ENCODE measurements at regions not wholly inside any gene's neighbourhood (a gene's known extent, or its start where the extent isn't known, plus 50 kb on each side); places are given as distances from the start of the nearest gene placed in this dataset.
"Not testable (repeated sequence)": the region's sequence is repeated elsewhere in the genome, so short reads cannot be mapped to it uniquely, and the experiment has no call there.

GRCh38 chr9:87160148-87161102 is 213.1 kb upstream of the GAS1 start:
- DNase-seq: no peak

DNA sequence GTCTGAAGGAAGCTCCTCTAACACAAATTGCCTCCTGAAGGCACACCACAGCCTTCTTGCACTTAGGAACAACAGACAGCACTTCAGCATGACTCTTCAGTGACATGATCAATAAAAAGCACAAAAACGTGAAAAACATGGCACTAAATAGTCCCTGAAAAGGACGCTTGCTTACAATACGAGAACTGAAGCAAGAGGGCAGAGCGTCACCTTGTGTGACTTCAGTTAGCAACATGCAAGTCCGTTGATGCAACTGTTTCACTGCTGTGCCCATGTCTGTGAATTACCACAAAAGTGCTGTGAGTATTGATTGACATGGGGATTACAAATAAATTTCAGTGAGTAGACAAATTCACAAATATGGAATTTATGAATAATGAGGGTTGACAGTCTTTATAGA is 219.9 kb upstream of the GAS1 start:
- no peak for DNase-seq

DNA sequence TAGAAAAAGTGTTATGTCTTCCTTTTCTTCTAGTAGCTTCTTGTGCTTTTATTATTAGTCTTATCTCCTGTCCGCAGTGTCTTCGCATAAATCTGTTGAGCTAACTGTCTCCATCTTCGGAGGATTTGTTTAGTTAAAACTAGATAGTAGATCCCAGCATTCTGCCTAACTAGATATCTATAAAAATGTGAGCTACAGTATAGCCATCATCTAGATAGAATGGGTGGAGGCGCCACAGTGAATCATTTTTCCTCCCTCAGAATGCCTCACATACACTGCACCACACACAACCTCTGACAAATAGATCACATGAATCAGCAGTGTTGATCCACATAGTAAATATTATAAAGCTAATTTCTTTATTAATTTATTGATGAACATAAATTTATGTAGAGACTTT is 220.3 kb upstream of the GAS1 start:
- DNase-seq: no peak

DNA sequence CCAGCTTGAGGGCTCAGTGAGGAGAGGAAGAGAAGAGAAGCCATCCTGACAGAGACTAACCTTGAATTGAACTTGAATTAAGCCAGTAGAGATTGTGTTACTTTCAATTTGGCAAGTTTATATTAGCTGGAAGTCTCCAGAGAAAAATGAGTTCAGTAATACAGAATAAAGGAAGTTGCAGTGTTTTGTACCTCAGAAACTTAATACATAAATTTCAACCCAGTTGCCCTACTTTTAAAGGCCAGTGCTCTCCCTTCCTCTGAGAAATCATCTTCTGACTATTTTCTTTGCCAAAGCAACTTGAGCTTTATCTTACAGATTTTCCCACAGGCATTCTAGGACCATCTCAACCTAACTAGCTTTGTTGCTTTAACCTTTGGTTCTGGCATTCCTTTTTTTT is 231.0 kb upstream of the GAS1 start:
- DNase-seq: no peak

DNA sequence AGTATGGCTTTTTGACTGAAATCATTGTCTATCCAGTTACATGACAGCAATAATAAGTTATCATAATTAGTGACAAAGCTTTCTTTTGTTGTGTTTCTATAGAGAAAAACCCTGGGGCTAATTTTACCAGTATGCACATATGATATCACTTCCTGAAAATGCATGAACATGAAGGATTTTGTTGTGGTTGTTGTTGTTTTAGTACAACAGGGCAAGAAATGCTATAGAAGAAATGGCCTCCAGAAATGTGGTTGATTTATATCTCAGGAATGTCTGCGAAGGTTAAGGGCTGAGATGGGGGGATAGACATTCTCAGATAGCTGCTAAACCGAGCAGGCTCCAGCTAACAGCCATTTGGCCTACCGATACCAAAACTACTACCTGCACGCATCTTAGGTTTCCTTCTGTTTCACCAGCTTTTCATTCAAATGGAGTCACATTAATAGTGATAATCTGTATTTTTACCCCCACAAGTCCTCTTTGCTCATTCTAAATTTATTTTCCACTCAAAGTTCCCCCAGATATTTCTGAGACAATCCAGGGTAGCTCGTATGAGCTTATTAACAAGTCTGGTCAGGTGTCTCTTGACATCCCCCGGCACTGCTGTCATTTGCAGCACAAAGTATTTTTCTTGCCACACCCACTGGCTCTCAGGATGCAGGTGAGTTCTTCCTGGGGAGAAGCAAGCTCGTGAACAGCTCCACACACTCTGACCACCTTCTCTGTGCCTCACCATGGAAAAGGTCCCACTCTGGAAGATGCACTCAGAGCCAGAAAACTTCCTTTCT is 232.4 kb upstream of the GAS1 start:
- DNase-seq: no peak

DNA sequence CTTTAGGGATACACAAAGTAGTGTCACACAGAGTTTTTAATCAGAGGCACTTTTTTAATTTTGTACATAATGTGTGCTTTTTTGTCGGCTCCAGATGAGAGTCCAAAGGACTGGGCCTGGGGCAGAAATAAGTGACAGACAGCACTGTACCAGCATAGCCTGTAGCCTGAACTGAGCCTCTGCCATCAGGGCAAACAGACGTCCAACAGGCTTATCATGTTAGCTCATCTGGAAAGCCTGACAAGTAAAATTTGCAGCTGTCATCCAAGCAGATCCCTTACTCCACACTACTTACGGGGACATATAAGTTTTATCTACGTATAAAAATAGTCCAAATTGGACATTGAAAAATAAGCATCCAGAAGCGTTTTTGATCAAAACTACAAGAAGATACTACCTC is 233.1 kb upstream of the GAS1 start:
- no peak for DNase-seq

DNA sequence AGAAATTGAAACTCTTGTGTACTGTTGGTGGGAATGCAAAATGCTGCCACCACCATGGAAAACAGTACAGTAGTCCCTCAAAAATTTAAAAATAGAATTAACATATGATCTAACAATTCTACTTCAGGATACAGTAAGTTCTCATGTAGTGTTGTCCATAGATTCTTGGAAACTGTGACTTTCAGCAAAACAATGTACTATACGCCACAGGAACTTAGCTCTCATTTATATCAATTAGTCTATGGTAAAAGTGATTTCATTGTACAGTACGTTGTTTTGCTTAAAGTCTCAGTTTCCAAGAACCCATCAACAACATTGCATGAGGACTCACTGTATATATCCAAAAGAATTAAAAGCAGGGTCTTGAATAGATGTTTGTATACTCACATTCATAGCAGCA is 233.5 kb upstream of the GAS1 start:
- DNase-seq: no peak

DNA sequence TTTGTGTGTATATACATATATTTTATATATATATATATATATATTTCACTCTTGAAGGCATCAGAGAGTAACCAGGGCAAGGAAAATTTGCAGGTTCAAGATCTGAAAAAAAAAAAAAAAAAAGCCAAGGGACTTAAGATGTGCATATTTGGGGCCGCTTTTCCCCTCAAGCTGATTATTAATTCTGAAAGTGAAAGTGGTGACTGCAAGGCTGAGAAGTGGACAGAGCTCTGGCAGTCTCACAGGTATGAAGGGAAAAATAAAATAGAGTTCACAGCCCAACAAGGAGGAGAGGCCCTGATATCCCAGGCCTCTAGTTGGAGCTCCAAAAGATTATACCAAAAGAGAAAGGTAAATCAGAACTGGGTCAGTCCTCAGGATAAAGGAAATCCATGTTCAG is 234.4 kb upstream of the GAS1 start:
- DNase-seq: no peak

- DNase-seq: no peak
These were observed 237.8 kb upstream of the GAS1 start for GRCh38 chr9:87184956-87185642.

DNA sequence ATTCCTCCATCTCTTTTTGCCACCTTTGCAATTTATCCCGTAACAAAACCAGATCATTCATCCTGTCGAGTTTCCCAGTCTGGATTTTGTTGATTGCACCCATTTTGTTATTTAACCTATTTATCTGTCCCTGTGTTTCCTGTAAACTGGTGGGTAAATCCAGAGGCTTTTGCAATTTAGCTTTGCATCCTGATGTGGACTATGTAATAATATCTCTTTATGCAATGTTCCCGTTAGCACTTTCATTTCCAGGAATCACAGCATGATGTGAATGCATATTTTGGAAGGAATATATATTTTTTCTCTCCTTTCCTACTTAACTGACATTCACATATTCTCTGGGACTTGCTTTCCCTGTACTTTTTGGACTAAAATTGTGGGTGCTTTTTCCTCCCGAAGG is 240.3 kb upstream of the GAS1 start:
- no peak for DNase-seq

GRCh38 chr9:87189006-87189405 is 241.7 kb upstream of the GAS1 start:
- DNase-seq: no peak

- DNase-seq: no peak
These were observed 245.8 kb upstream of the GAS1 start for GRCh38 chr9:87193151-87193550.

DNA sequence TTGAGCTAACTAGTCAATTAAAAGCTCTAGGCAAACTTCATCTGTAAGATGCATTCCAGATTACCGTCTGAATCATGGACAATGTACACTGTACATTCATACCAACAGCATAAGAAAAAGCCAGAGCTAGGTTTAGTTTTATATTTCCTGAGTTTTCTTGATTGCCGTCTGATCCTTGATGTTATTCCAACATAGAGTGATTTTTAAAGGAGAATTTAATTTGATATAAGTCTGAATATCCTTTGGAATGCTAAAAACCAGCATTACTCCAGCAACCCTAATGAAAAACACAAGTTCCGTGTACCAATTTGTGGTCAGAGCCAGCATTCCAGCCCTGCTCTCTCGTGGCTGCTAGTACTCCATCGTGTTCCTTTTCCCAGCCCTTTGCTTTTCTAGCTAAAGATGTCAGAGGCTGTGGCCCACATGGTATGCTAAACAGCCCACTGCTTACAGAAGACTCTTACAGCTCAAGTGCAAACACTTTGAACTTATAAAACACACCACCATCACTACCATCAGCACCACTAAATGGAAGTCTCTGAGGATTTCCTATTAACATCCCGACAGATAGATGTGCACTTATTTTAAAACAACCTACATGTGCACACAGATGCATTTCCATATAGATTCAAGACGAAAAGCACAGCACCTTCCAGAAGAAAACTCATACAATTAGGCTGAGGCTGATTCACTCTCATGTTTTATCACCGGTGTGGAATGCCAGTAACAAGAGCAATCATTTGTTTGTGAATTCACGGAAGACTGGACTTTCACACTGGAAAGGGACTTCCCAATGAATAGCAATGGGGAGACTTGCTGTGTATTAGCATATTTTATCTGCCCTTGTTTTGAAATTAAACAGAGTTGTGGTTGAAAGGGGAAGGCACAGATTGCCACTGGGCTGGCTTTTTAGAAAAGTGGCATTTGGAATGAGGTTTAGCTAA is 246.9 kb upstream of the GAS1 start:
- no peak for DNase-seq

DNA sequence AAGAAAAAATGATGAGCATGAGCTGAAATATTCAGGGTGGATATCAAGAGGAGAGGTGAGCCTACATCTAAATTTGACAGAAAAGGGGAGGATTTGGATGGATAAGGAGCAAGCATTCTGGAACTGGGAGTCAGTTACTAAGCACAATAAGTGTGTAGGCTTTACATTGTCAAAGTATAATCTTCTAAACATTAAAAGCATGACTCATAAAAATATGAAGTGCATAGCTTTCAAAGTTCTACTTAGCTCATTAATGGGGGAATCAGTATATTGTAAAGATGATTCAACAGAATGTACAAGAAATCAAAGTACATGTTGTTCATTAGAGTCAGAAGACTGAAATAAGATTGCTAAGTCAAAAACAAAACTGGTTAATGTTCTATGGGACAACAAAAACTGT is 248.0 kb upstream of the GAS1 start:
- no peak for DNase-seq

- no peak for DNase-seq
These were observed 250.2 kb upstream of the GAS1 start for GRCh38 chr9:87197349-87198130.

GRCh38 chr9:87198716-87199115 is 251.4 kb upstream of the GAS1 start:
- DNase-seq: no peak

DNA sequence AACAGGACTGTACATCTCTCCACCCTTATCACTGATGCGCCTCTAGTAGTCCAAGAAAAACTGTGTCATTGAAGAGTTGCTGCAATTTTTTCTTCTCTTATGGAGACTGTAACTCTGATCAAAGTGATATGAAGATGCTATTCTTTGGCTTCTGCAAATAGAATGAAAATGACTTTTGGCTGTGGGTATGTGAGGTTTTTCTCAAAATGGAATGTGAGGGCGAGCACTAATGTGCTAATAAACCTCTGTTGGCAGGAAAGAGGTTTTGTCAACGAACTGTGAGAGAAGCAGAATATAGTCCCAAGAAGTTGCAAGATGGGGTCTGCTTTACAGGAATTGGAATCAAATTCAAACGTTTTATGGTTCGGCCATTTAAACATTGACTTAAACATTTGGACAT is 252.0 kb upstream of the GAS1 start:
- no peak for DNase-seq

DNA sequence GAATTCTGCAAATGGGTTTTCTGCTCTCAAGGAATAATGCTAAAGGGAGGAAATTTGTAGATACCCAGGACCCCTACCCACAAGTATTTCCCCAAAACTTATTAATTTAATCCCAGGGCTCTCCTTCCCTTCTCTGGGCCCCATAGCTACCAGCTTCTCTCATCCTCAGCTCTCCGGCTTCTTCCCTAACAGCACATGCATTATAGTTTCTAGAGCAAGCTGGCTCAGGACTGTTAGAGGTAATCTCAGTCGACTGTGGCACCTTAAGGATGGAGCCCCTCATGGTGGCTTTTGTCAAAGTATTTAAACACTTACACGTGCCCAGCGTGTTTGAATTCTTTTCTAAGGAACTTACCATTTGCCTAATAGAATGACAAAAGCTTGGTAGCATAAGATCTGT is 252.5 kb upstream of the GAS1 start:
- no peak for DNase-seq

DNA sequence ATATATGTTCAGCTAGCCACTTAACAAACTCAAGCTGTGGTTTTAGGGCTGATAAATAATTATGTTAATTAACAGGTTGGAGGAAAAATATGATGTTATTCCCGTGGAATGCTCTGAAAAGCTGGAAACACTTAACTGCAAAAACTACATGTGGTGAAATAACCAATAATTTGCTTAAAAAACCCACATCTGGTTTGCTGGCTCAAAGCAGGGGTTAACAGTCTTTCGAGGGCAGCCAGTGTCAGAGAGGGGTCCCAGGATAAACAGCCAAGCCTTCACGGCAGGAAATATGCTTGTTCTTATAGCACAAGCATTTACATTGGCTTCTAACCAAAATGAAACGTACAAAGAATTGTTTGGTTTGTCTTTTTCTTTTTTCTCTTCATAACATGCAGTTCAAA is 254.0 kb upstream of the GAS1 start:
- DNase-seq: no peak

DNA sequence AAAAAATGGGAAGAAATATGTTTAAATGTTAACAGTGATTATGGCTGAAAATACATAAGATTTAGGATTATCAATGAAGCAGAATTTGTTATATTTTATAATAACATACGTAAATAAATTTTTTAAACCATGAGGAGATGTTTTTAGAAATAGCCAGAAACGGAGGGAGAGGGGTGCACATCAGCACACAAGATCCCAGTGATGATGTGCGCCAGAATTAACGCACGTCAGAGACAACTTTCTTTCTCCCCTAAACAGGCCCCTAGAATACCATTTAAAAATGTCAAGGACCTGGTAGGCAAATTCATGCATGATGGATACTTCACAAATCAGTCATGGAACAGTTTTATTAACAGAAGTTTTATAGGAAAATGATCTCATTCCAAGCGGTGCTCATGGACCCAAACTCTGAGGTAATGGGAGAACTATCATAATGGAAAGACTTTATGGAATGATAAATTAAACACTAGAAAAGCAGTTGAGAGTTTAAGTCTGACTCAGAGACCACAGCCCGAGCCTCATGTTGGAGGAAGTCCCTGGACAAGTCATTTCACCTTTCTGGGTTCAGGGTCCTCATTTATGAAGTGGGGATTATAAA is 258.9 kb upstream of the GAS1 start:
- DNase-seq: no peak

DNA sequence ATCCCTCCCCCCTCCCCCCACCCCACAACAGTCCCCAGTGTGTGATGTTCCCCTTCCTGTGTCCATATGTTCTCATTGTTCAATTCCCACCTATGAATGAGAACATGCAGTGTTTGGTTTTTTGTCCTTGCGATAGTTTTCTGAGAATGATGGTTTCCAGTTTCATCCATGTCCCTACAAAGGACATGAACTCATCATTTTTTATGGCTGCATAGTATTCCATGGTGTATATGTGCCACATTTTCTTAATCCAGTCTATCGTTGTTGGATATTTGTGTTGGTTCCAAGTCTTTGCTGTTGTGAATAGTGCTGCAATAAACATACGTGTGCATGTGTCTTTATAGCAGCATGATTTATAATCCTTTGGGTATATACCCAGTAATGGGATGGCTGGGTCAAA is 263.4 kb upstream of the GAS1 start:
- DNase-seq: not testable (repeated sequence)

Data from CD4-positive, alpha-beta T cell treated with Interleukin-4 for 4 hours (primary cell).